Lung (tissue), 11 donors: ENCODE measurements at regions not wholly inside any gene's neighbourhood (a gene's known extent, or its start where the extent isn't known, plus 50 kb on each side); places are given as distances from the start of the nearest gene placed in this dataset.
A peak's percentile ranks its signal among the peaks of the same experiment; 100 is the strongest.

Source experiments
- ATAC-seq: fragments of 200-7000 bp; cut with Tn5 transposase; one replicate; pipeline ENCODE4 v1.9.1; 2020; ENCODE audit warnings: moderate number of reproducible peaks; ENCODE audit not compliant: insufficient read depth, low FRiP score
- DNase-seq, 3 donors: peaks; one replicate each; pipeline ENCODE4 v3.0.0-alpha.2; 2013 to 2017
- H3K27ac ChIP-seq, 2 donors: one replicate each; pipeline ENCODE4 v1.5.1; 2013; ENCODE audit warnings: mild to moderate bottlenecking in 2 of 2, moderate library complexity in 2 of 2, control low read depth in 1 of 2, inconsistent platforms in 1 of 2, low read depth in 1 of 2, low read length in 1 of 2
- H3K27me3 ChIP-seq, 3 donors: one replicate each; pipeline ENCODE4 v1.5.1; 2013; ENCODE audit warnings: low read length in 2 of 3; ENCODE audit not compliant: control insufficient read depth in 3 of 3, insufficient read depth in 3 of 3
- H3K36me3 ChIP-seq, 4 donors: one replicate each; pipeline ENCODE4 v1.5.1; 2013; ENCODE audit warnings: low read length in 4 of 4, mild to moderate bottlenecking in 1 of 4, moderate library complexity in 1 of 4; ENCODE audit not compliant: control insufficient read depth in 4 of 4, insufficient read depth in 4 of 4
- H3K4me1 ChIP-seq, 5 donors: one replicate each; pipeline ENCODE4 v1.5.1; 2013; ENCODE audit warnings: low read length in 5 of 5, mild to moderate bottlenecking in 2 of 5, moderate library complexity in 1 of 5; ENCODE audit not compliant: control insufficient read depth in 5 of 5, insufficient read depth in 5 of 5
- H3K4me3 ChIP-seq: one replicate; pipeline ENCODE4 v1.5.1; 2013; ENCODE audit warnings: mild to moderate bottlenecking, control low read depth, moderate library complexity
- H3K9ac ChIP-seq, 2 donors: one replicate each; pipeline ENCODE4 v1.5.1; 2013; ENCODE audit warnings: low read length in 2 of 2, control low read depth in 1 of 2; ENCODE audit not compliant: insufficient read depth in 1 of 2
- H3K9me3 ChIP-seq, 4 donors: one replicate each; pipeline ENCODE4 v1.5.1; 2013; ENCODE audit warnings: low read length in 3 of 4, mild to moderate bottlenecking in 1 of 4, moderate library complexity in 1 of 4; ENCODE audit not compliant: control insufficient read depth in 4 of 4, insufficient read depth in 3 of 4
- CTCF ChIP-seq: IDR thresholded peaks from 2 replicates; pipeline ENCODE4 v1.5.1; 2012; ENCODE audit warnings: mild to moderate bottlenecking; ENCODE audit errors: control extremely low read depth, extremely low read depth
- WGBS, 2 donors: extraction: QIAGEN DNeasy Blood & Tissue Kit; methylation state at CpG; one replicate each; pipeline ENCODE4 v1.1.7; 2013; 5-methylcytosine and 5-hydroxymethylcytosine counted together
- donor health status: control.
- donor health status: control.
- donor health status: Bipolar disorder and iron deficiency.
- donor health status: healthy.
- donor health status: DM: yes; HTN: yes; CAD: no.

- Histone ChIP-seq H3K27ac (no peak overlapping the region), H3K9ac (peak overlapping the region in 1 of 2 donors; percentile 27), H3K9me3 (no peaks in the 10 kb centered on the region), H3K27me3 (no peaks in the 10 kb centered on the region), H3K36me3 (no peaks in the 10 kb centered on the region), H3K4me1 (peaks cover 0 to 10% (median 5%) of the 10 kb centered on the region in 5 donors), H3K4me3 (no peak overlapping the region)
- WGBS, 2 donors = 66 to 81% methylated on average over 7 of the region's 7 CpGs
- TF ChIP-seq CTCF = no peak
- ATAC-seq (no peak), DNase-seq (peak; percentile 46 to 58 (median 53))
Observed at GRCh38 chr15:47652328-47652727, 65.0 kb upstream of the SEMA6D start.

GRCh38 chr15:47652844-47653243 lies 64.5 kb upstream of the SEMA6D start:
- Histone ChIP-seq H3K36me3 (no peaks in the 10 kb centered on the region), H3K27ac (no peak overlapping the region), H3K4me3 (no peak overlapping the region), H3K27me3 (no peaks in the 10 kb centered on the region), H3K4me1 (peaks cover 0 to 10% (median 5%) of the 10 kb centered on the region in 5 donors), H3K9ac (no peak overlapping the region), H3K9me3 (no peaks in the 10 kb centered on the region)
- DNase-seq (no peak), ATAC-seq (no peak)
- 59 to 67% methylated on average over 2 of the region's 2 CpGs for WGBS, 2 donors
- no peak for TF ChIP-seq CTCF

- Histone ChIP-seq H3K36me3 (no peaks in the 10 kb centered on the region), H3K4me3 (no peak overlapping the region), H3K9ac (no peak overlapping the region), H3K4me1 (peaks cover 0 to 9% (median 3%) of the 10 kb centered on the region in 5 donors), H3K9me3 (no peaks in the 10 kb centered on the region), H3K27me3 (no peaks in the 10 kb centered on the region), H3K27ac (no peak overlapping the region)
- WGBS, 2 donors = 92 to 94% methylated on average over 5 of the region's 5 CpGs
- ATAC-seq (no peak), DNase-seq (no peak)
- no peak for TF ChIP-seq CTCF
Observed at GRCh38 chr15:47661661-47662180, 55.6 kb upstream of the SEMA6D start.

- DNase-seq = no peak
- H3K4me3 ChIP-seq = no peak overlapping the region
- H3K36me3 ChIP-seq = no peaks in the 10 kb centered on the region
- no peak for TF ChIP-seq CTCF
- no peak overlapping the region for H3K9ac ChIP-seq
- H3K27ac ChIP-seq = no peak overlapping the region
- H3K9me3 ChIP-seq = no peaks in the 10 kb centered on the region
- 62 to 68% methylated on average over 2 of the region's 2 CpGs for WGBS, 2 donors
- H3K27me3 ChIP-seq = no peaks in the 10 kb centered on the region
- H3K4me1 ChIP-seq = peaks cover 0 to 9% (median 3%) of the 10 kb centered on the region in 5 donors
- no peak for ATAC-seq
Observed at GRCh38 chr15:47663101-47663500, 54.2 kb upstream of the SEMA6D start.
